ENCODE measurements at regions not wholly inside any gene's neighbourhood (a gene's known extent, or its start where the extent isn't known, plus 50 kb on each side); places are given as distances from the start of the nearest gene placed in this dataset.

GRCh38 chr17:14923981-14924380 is 341.1 kb downstream of the PMP22 start:
- H4K20me1 ChIP-seq (ENCODE audit: insufficient read depth) = no peaks in the 10 kb centered on the region
- RAD21 ChIA-PET (ENCODE audit: low non-redundant PET in 1 of 2, low total read pairs in 2 of 2, uncharacterized antibody in 2 of 2, unreplicated experiment in 2 of 2) = no interaction called here
- H3K27me3 ChIP-seq (ENCODE audit: insufficient read depth, low read length) = no peaks in the 10 kb centered on the region
- H3K9me2 ChIP-seq (ENCODE audit: insufficient read depth) = no peaks in the 10 kb centered on the region
- DNase-seq (ENCODE audit: low read depth, low spot score) (no peak), ATAC-seq (no peak)
- H3K4me1 ChIP-seq (ENCODE audit: control insufficient read depth in 1 of 2, insufficient read depth in 2 of 2, low read length in 2 of 2) = no peaks in the 10 kb centered on the region
- no TSS peak for BruUV-seq (replicated peaks)
- no peaks in the 10 kb centered on the region; a peak in 1 of 4 replicates for H3K9me3 ChIP-seq (ENCODE audit: control insufficient read depth in 1 of 2, insufficient read depth in 1 of 2, low read depth in 1 of 2, low read length in 2 of 2)
- CTCF ChIA-PET = no interaction called here
- no peak overlapping the region for H3K4me2 ChIP-seq (ENCODE audit: low read length)
- no peak for TF ChIP-seq SP1 (IDR thresholded peaks at IDR 0.05; ENCODE audit: low read depth)
- TF ChIP-seq POLR2A (IDR thresholded peaks at IDR 0.05; ENCODE audit: borderline replicate concordance, extremely low read depth, insufficient read depth, insufficient read length) = no peak
- TF ChIP-seq ATF3 (IDR thresholded peaks at IDR 0.05) = no peak
- no peak for TF ChIP-seq ELF1 (IDR thresholded peaks at IDR 0.05; ENCODE audit: borderline replicate concordance, low read depth)
- TF ChIP-seq EZH2 (IDR thresholded peaks at IDR 0.05) = no peak
- TF ChIP-seq EZH2phosphoT487 (IDR thresholded peaks at IDR 0.05; ENCODE audit: borderline replicate concordance) = no peak
- TF ChIP-seq SRF (IDR thresholded peaks at IDR 0.05; ENCODE audit: low read depth) = no peak
- no peak for TF ChIP-seq RAD21 (IDR thresholded peaks at IDR 0.05; ENCODE audit: low read depth)
- TF ChIP-seq SIN3A (IDR thresholded peaks at IDR 0.05; ENCODE audit: low read depth) = no peak
- no peak for TF ChIP-seq REST (IDR thresholded peaks at IDR 0.05; ENCODE audit: low read depth)
- TF ChIP-seq ZFX (IDR thresholded peaks at IDR 0.05) = no peak
- no peak for TF ChIP-seq JUND (IDR thresholded peaks at IDR 0.05)
- no peak for TF ChIP-seq FOSL1 (IDR thresholded peaks at IDR 0.05; ENCODE audit: low read depth)
- TF ChIP-seq MAX (IDR thresholded peaks at IDR 0.05) = no peak
- no peak for TF ChIP-seq EGR1 (IDR thresholded peaks at IDR 0.05; ENCODE audit: low read depth)
- no peak for TF ChIP-seq CTCF (IDR thresholded peaks at IDR 0.05 in 2 of 3, conservative IDR thresholded peaks at IDR 0.05 in 1 of 3; ENCODE audit: borderline replicate concordance in 1 of 3, insufficient read depth in 1 of 3, low read depth in 2 of 3, low read length in 2 of 3)
- no peak for TF ChIP-seq YY1 (IDR thresholded peaks at IDR 0.05; ENCODE audit: extremely low read depth, insufficient replicate concordance, low read depth, low read length)
- no peak for TF ChIP-seq ZBTB33 (IDR thresholded peaks at IDR 0.05; ENCODE audit: extremely low read depth, insufficient replicate concordance, low read length)
- no peak for TF ChIP-seq TCF7L2 (IDR thresholded peaks at IDR 0.05; ENCODE audit: borderline replicate concordance, extremely low read depth, insufficient read depth, insufficient read length)
- TF ChIP-seq CEBPB (IDR thresholded peaks at IDR 0.05; ENCODE audit: low read depth) = no peak
- no peak overlapping the region for H3K27ac ChIP-seq (ENCODE audit: low read depth, low read length)
- H3K79me2 ChIP-seq (ENCODE audit: insufficient read depth, low read length) = no peaks in the 10 kb centered on the region
- H3K4me3 ChIP-seq (replicated peaks in 1 of 2; ENCODE audit: low read depth in 1 of 2, low read length in 2 of 2) = no peak overlapping the region
- intact Hi-C loops (cut with micrococcal nuclease) = loop anchor here (10.0 kb wide), 1 partner anchor 619 kb away; the partner anchor contains the start of gene HS3ST3B1
- POLR2A ChIA-PET = no interaction called here
- H2AFZ ChIP-seq (ENCODE audit: low read depth, low read length, poor library complexity, severe bottlenecking) = no peak overlapping the region
- no peaks in the 10 kb centered on the region for H3K36me3 ChIP-seq (ENCODE audit: control insufficient read depth in 1 of 2, insufficient read depth in 2 of 2, low read length in 2 of 2)
- no peak overlapping the region for H3K9ac ChIP-seq (ENCODE audit: low read length)
